ENCODE measurements at regions not wholly inside any gene's neighbourhood (a gene's known extent, or its start where the extent isn't known, plus 50 kb on each side); places are given as distances from the start of the nearest gene placed in this dataset.

DNA sequence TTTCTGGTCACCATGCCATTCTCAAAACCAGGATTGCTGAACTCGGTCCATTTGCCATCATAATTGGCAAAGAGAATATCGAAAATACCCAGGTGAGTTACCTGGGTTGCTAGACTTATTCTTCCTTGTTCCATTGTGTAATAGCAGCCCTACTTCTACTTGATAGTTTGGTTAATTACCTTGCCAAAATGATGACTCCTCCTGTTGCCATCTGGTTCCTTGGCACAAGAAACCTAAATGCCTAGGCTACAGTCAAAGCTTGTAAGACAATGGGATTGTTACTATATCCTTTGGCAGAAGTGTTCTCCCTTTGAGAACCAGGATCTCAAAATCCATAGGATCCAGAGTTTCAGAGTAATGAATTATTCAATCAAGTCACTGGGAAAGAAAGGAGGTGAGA is 373.2 kb upstream of the ACTBL2 start:
- Histone ChIP-seq H3K27ac (no peak overlapping the region), H3K36me3 (no peaks in the 10 kb centered on the region), H3K27me3 (no peaks in the 10 kb centered on the region), H3K4me1 (no peaks in the 10 kb centered on the region), H3K9me3 (no peaks in the 10 kb centered on the region), H3K4me3 (no peak overlapping the region)
- no peak for DNase-seq
- TF ChIP-seq, protein P1, sequence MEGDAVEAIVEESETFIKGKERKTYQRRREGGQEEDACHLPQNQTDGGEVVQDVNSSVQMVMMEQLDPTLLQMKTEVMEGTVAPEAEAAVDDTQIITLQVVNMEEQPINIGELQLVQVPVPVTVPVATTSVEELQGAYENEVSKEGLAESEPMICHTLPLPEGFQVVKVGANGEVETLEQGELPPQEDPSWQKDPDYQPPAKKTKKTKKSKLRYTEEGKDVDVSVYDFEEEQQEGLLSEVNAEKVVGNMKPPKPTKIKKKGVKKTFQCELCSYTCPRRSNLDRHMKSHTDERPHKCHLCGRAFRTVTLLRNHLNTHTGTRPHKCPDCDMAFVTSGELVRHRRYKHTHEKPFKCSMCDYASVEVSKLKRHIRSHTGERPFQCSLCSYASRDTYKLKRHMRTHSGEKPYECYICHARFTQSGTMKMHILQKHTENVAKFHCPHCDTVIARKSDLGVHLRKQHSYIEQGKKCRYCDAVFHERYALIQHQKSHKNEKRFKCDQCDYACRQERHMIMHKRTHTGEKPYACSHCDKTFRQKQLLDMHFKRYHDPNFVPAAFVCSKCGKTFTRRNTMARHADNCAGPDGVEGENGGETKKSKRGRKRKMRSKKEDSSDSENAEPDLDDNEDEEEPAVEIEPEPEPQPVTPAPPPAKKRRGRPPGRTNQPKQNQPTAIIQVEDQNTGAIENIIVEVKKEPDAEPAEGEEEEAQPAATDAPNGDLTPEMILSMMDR (IDR thresholded peaks at IDR 0.05): no peak
- intact Hi-C loops (cut with DNase I; ENCODE audit: low total_unique reads): no loop called here

DNA sequence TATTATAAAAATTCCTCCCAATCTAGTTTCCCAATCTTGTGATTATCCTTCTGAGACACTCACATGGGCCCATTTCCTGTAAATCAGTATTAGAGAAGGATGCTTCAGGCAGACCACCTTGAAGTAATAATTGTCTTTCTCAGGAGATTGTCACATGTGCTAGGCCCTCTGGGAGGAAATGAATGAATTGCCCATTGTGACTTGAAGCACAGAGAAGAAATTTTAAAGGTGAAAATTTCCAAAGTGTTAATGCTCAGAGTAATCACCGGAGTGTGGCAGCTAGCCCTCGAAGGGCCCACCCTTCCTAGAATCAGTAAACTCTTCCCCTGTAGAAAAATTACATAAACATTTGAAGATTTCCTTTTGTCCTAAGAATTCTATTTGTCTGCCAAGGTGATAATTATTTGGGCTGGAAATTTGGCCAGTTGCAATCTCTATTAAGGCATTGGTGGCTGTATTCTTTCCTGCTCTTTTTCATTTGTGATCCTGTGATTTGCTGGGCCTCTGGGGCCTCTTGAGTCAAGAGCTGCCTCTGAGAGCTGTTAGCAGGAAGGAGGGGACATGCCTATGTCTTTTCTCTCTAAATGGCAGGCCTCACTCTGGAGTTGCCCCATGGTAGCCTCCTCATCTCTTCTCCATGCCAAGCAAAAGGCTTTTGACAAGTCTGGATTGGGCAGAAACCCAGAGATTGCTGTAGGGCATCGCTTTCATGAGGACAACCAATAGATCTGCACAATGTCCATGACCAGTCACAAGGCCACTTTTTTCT is 371.5 kb upstream of the ACTBL2 start:
- no peaks in the 10 kb centered on the region for H3K4me1 ChIP-seq
- no peak overlapping the region for H3K27ac ChIP-seq
- H3K4me3 ChIP-seq: no peak overlapping the region
- H3K9me3 ChIP-seq: no peaks in the 10 kb centered on the region
- intact Hi-C loops (cut with DNase I; ENCODE audit: low total_unique reads): no loop called here
- H3K36me3 ChIP-seq: no peaks in the 10 kb centered on the region
- TF ChIP-seq, protein P1 (IDR thresholded peaks at IDR 0.05): no peak
- no peaks in the 10 kb centered on the region for H3K27me3 ChIP-seq
- no peak for DNase-seq

DNA sequence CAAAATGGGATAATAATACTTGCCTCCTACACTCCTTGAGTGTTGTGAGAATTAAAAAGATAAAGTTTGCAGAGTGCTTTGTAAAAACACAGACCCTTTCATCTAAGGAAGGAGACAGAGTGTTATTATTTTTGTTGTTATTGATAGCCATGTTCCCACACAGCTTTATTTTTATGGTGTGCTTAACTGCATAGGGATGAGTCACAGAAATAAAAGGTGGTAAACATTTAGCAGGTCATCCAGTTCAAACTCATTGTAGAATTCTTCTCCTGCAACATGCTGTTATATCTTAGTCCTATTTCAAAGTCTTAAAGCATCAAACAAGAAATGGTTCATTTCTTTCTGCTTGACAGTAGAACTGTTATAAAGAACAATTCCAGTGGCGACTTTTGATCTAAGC is 367.5 kb upstream of the ACTBL2 start:
- Histone ChIP-seq H3K27ac (no peak overlapping the region), H3K4me3 (no peak overlapping the region), H3K9me3 (no peaks in the 10 kb centered on the region), H3K36me3 (no peaks in the 10 kb centered on the region), H3K27me3 (no peaks in the 10 kb centered on the region), H3K4me1 (no peaks in the 10 kb centered on the region)
- DNase-seq: no peak
- intact Hi-C loops (cut with DNase I; ENCODE audit: low total_unique reads): no loop called here
- TF ChIP-seq, protein P1 (IDR thresholded peaks at IDR 0.05): no peak

DNA sequence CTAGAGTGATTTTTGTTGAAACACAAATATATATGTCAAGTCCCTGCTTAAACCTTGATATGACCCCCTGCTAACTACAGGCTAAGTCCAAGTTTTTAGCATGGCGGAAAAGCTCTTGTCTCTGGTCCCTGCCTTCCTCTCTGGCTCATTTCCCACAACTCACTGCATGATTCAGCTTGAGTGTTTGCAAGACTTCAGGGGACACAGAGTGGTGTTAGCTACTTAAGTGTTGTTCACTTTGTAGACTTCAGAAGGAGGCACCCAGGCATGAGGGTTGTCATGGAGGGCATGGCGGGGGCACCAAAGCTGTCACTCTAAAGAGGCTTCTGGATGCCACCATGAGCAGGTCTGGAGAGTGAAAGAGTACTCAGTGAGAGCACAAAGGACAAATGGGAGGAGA is 362.4 kb upstream of the ACTBL2 start:
- Histone ChIP-seq H3K4me1 (peaks cover 0 to 16% (median 2%) of the 10 kb centered on the region in 4 donors), H3K9me3 (no peaks in the 10 kb centered on the region), H3K36me3 (no peaks in the 10 kb centered on the region), H3K4me3 (no peak overlapping the region), H3K27me3 (no peaks in the 10 kb centered on the region), H3K27ac (no peak overlapping the region)
- no peak for DNase-seq
- intact Hi-C loops (cut with DNase I; ENCODE audit: low total_unique reads): no loop called here
- TF ChIP-seq, protein P1 (IDR thresholded peaks at IDR 0.05): no peak

DNA sequence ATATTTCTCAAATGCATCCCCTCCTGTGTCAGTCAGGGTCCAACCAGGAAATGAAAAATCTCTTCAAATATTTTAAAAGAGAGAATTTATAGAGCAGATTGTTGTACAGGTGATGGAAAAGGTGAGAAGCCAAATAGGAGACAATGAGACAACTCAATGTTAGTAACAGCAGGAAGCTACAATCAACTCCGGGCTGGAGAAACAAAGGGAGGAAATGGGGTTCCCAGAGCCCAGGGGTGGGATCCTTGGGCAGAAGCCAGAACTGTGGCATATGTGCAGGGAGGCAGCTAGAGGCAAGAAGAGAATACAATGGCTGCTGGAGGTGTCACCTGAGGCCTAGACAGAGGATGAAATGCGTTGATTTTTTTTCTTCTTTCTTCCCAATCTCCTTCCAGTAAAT is 361.8 kb upstream of the ACTBL2 start:
- DNase-seq: no peak
- Histone ChIP-seq H3K9me3 (no peaks in the 10 kb centered on the region), H3K27me3 (no peaks in the 10 kb centered on the region), H3K27ac (no peak overlapping the region), H3K4me3 (no peak overlapping the region), H3K36me3 (no peaks in the 10 kb centered on the region), H3K4me1 (peaks cover 0 to 16% (median 2%) of the 10 kb centered on the region in 4 donors)
- intact Hi-C loops (cut with DNase I; ENCODE audit: low total_unique reads): no loop called here
- TF ChIP-seq, protein P1 (IDR thresholded peaks at IDR 0.05): no peak

DNA sequence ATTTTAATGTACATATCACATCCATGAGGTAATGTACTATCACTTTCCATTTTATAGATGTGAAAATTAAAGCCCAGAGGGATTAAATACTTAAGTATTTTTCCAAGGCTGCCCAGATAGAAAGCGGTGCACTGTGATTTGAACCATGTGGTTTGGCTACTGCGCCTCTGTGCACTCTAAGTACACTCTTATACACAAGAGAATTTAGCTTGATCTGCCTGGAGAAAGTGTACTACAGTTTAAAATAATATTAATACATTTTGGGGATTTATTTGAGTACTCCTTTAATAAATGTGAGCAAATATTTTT is 360.4 kb upstream of the ACTBL2 start:
- Histone ChIP-seq H3K27me3 (no peaks in the 10 kb centered on the region), H3K4me3 (no peak overlapping the region), H3K4me1 (peaks cover 0 to 16% (median 2%) of the 10 kb centered on the region in 4 donors), H3K27ac (no peak overlapping the region), H3K36me3 (no peaks in the 10 kb centered on the region), H3K9me3 (no peaks in the 10 kb centered on the region)
- TF ChIP-seq, protein P1 (IDR thresholded peaks at IDR 0.05): no peak
- no peak for DNase-seq
- intact Hi-C loops (cut with DNase I; ENCODE audit: low total_unique reads): no loop called here

Data from tibial artery (tissue), 4 donors.